Activated CD4-positive, alpha-beta T cell treated with anti-CD3 and anti-CD28 coated beads, Interleukin-2, amount 50 U/mL, for 48 hours (primary cell): ENCODE measurements at regions not wholly inside any gene's neighbourhood (a gene's known extent, or its start where the extent isn't known, plus 50 kb on each side); places are given as distances from the start of the nearest gene placed in this dataset.
"Not testable (repeated sequence)": the region's sequence is repeated elsewhere in the genome, so short reads cannot be mapped to it uniquely, and the experiment has no call there.

ENCODE experiments used
- DNase-seq, 2 experiments: peaks; one replicate each; pipeline ENCODE4 v3.0.0-alpha.2; 2020

DNA sequence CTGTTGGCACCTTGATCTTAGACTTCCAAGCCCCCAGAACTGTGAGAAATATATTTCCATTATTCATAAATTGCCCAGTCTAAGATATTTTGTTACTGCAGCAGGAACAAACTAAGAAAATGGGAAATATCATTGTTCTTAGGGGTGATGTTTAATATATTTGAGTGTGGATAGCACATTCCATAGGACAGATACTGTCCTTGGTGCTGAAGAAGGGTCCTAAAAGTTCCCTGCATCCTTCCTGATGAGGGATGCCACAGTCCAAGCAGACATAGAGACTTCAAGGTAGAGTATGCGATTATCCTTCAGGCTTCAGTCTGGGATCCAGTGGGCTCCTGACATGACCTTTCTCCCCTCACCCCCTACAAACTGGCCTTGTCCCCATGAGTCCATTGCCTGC is 689.0 kb downstream of the TDRD15 start:
- no peak for DNase-seq

GRCh38 chr2:21814588-21815149 is 690.9 kb downstream of the TDRD15 start:
- no peak for DNase-seq

DNA sequence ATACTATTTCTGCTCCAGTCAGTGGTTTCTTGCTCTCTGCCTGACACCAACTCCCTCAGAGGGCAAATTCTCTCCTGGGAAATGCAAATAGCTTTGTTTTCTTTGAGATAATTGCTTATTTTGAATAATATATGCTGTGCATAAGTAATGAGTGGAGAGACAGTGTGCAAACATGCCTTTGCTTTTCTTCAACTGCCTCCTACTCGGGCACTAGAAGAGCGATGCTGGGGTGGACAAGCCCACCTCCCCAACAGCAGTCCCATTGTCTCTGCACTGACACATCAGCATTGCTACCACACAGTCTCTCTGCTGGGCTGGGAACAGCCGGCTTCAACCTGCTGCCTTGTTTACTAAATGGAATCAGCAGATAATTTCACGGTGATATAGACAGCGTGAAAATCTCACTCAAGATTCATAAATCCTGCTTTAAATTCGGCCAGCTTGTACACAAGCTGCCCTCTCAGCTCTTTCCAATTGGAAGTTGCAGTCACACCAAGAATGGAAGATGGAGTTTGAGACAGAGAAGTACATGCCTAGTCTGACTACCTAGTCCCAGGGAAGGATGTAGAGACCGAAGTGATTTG is 694.5 kb downstream of the TDRD15 start:
- no peak for DNase-seq

DNA sequence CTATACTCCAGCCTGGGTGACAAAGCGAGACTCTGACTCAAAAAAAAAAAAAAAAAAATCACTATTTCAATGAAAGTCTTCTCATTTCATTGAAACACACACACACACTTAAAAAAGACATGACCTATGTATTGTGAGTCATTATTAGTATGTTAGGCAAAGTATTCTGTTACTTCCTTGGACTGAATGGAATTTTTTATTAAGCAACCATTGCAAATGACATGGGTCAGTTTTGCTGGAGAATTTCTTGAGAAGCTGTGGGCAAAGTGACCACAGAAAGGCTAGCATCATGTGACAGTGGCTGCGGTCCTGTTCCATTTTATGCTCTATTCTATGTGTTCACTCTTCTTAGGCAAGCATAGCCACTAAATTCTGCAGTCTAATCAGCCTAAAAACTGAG is 695.7 kb downstream of the TDRD15 start:
- DNase-seq: no peak

GRCh38 chr2:21820271-21820670 is 696.5 kb downstream of the TDRD15 start:
- DNase-seq: no peak

DNA sequence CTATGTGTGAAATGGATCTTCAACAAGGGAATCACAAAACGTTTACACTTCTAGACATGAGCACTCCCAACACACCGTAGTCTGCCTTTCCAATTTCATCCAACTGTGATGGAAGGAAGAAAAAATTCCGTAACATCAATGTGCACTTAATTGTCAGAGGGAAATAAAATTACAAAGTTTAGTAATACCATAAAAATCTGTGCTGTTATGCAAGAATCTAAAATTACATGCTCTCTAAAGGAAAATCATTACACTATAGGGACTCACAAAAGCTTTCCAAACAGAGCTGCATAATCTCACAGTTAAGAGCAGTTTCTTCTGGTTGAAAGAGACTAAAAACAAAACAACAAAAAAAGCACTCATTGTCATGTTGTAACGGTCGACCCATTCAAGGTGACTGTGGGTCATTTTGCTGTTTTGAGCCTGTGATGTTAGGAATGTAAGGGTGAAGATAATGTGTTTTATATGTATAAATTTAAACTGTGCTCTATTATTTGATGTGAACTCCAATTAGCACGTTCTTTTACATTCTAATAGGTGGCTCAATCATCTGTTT is 698.0 kb downstream of the TDRD15 start:
- DNase-seq: no peak

DNA sequence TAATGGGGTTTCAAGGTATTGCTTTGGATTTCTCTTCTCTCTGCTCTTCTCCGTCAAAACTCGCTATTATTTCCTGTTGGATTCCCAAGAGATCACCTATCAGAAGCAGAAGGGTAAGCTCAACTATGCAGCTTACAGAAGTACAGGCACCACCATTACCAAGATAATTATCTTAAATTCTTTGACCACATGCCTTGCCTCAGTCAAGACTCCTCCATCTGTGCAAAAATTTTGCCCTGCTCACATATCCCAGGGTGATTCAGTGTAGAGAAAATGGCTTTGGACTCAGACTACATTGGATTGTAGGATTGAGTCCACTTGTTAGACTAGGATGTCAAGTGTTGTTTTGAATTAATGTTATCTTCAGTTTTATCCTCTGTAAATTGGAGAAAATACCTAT is 698.7 kb downstream of the TDRD15 start:
- no peak for DNase-seq

DNA sequence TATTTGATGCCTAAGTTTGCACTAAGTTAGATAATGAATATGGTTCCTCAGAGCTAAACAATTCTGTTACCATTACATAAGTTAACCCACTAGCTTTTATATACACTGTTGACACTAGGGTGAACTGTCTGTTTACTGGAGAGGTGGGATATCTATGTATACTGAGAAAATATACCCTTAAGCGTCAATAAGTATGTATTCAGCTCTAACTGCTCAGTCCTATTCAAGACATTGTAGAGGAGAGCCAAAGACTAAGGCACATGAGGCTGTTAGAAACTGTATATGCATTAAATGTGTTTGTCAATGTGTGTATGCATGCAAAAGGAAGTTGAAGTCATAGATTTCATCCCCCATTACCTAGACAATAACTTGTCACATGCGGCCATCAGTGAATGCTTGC is 710.0 kb downstream of the TDRD15 start:
- no peak for DNase-seq

DNA sequence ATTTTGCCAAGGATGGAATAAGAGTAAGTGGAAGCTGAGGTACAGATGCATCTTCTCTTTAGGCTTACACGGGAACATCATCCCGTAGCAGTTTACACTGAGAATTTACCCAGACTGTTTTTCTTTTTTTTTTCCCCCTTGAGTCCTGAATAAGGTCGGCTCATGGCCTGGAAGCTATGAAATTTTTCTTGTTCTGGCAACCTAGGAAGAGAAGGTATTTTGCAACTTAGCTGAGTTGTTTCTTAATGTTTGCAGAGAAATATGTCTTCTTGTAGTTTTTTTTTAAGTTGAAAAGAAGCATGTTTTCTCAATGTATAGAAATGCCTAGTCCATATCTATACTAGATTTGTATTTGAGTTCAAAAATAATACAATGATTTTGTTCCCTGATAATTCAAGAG is 712.5 kb downstream of the TDRD15 start:
- DNase-seq: no peak

GRCh38 chr2:21836719-21837118 is 713.0 kb downstream of the TDRD15 start:
- DNase-seq: no peak

- DNase-seq: no peak
These were observed 713.6 kb downstream of the TDRD15 start for GRCh38 chr2:21837168-21837960.

GRCh38 chr2:21841341-21841740 is 717.6 kb downstream of the TDRD15 start:
- DNase-seq: no peak

DNA sequence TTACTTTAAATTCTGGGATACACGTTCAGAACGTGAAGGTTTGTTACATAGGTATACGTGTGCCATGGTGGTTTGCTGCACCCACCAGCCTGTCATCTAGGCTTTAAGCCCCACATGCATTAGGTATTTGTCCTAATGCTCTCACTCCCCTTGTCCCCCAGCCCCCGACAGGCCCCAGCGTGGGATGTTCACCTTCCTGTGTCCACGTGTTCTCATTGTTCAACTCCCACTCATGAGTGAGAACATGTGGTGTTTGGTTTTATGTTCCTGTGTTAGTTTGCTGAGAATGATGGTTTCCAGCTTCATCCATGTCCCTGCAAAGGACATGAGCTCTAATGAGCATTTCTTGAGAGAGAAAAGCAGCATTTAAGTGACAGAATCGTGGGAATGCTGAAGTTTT is 726.6 kb downstream of the TDRD15 start:
- not testable (repeated sequence) for DNase-seq

DNA sequence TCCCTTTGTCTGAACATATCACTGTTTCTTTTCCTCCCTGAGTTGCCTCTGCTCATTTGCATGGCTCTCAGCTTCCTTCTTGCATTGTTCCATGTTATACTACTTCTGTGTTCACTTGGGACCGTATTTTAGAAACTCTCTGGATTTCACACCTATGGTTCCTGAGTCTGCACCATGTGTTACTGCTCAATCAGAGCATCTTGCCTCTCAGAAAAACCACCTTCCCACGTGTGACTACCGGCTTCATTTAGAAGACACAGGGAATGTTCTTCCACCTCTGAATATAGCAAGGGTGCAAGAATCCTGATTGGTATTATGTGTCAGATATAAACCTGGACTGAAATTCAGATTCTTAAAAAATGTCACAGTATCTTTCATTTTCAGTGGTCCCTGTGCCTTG is 731.2 kb downstream of the TDRD15 start:
- DNase-seq: no peak

DNA sequence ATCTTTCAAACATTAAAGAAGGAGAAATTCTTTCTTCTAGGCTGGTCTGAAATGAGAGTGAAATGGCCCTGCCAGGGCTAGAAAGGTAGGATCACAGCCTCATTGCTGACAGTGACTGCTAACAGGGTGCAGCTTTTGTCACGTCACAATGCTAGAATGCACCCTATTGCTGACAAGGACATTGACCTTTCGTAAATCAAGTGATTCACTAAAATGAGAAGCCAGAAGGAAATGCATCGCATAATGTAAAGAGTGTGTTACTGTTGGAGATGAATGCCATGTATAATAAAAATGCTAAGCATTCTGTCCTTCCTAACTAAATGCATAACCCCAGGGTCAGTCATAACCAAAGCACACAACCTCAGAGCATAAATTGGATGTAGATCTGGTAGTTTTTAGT is 732.9 kb downstream of the TDRD15 start:
- DNase-seq: no peak

- DNase-seq: no peak
These were observed 737.1 kb downstream of the TDRD15 start for GRCh38 chr2:21860907-21861306.

DNA sequence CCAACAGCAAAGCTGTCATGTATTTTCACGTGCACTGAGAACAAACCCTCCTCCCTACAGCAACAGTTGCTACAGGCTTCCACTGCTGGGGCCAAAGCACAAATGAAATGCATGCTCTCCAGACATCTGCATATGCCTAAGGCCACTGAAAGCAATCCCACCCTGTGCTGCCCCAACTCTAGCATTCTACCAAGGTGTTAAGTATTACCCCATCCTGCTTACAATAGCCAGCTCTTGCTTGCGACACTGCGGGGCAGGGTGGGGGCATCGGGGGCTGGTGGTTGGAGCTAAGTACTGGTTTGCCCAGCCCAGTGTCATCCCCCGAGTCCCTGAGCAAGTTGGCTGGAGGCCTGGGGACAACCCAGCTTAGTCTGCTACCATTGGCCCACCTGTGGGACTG is 742.5 kb downstream of the TDRD15 start:
- no peak for DNase-seq

DNA sequence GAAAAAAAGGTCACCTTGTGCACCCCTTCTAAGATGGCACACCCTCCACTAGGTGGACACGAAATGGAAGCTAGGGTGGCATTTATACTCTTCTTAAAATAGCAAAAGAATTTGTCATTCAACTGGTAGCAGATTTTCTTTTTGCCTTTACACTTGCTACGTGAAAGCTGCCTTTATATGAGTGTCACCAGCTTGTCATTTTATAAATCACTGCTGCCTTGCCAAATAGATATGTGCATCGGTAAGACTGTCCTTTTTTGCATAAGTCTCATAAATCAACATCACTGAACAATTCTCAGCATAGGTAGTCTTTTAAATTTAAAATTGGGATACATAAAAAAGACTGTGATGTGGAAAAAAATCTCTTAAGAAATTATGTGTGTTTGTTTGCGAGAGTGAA is 764.1 kb downstream of the TDRD15 start:
- DNase-seq: no peak

DNA sequence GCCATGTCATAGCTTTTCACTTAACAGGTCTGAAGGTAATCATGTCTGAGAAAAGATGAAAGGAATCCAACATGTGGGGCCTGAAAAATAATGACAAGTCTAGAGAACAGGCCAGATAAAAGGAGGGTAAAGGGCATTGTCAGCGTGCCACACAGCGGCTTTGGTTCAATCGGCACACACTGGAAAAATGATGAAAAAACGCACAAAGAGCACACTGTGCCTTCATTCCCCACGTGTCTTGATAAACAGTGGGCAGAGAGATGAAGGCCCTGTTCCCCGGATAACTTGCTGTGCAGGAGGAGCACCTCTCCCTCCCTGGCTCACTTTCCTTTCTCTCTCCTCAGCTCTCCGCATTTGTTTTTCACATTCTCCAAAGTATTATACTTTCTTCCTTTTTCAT is 766.3 kb downstream of the TDRD15 start:
- DNase-seq: no peak

DNA sequence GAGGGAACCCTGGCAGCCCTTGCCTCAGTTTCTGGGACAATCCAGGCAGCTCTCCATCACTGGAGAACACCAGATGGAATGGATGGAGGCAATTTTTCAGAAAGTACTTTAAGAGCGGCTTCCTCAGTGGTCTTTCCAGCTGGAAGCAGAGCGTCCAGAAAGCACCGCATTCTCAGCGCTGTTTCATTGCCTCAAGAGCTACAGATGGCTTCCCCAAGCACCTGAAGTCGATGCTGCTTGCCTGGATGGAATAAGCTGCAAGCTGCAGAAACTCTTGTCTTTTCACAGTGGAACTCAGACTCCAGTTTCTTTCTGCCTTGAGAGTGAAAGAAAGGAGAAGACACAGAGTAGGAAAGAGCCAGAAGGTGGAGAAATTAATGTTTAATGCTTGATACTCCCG is 766.9 kb downstream of the TDRD15 start:
- no peak for DNase-seq

- DNase-seq: no peak
These were observed 767.4 kb downstream of the TDRD15 start for GRCh38 chr2:21891191-21891590.

- DNase-seq: no peak
These were observed 768.4 kb downstream of the TDRD15 start for GRCh38 chr2:21892140-21892539.

DNA sequence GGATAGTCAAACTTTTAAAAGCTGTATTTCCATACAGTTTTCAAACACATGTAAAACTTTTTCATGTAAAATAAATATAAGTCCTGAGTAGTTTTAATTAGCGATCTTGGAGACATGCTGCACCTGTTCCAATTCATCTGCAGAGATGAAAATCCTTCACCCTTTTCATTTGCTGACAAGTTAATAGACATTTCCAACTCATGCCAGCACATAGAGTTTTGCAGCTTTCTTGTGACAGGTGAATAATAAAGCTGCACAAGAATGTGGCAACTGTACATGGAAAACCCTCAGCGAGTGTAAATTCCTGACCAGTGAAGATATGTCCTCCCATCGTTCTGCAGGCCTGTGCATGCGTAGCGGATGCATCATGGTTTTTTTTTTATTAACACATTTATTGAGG is 771.4 kb downstream of the TDRD15 start:
- DNase-seq: no peak

- not testable (repeated sequence) for DNase-seq
These were observed 785.1 kb downstream of the TDRD15 start for GRCh38 chr2:21908712-21909380.
